ENCODE measurements at regions not wholly inside any gene's neighbourhood (a gene's known extent, or its start where the extent isn't known, plus 50 kb on each side); places are given as distances from the start of the nearest gene placed in this dataset.

DNA sequence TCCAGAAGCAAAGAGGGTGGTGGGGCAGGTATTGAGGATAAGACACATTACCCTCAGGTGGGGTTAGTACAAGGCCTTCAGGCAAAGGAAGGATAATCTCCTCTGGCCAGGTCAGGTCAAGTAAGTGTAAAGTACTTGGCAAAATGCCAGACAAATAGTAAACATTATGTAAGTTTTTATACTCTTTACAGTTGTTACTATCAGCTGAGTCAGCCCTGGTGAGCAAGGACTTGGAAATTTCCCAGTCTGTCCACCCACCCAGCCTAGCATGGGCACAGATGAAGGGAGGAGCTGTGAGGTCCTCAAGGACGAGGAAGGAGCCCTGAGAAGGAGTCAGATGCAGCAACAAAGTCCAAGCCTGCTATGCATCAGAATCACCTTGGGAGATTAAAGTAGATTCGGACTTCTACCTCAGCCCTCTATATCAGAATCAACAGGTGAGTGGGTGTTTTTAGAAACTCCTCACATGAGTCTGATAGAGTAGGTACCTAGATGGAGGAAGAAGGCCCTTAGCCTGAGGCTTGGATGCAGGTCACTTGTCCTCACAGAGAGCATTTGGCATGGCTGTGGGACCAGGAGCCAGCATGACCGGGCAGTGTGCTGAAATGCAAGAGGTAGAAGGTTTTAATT lies 50.2 kb upstream of the BARX1 start:
- ChIA-PET POLR2A (no interaction called here), CTCF (interaction anchor here (1.2 to 6.8 kb wide), 2 partner anchors 9 to 12 kb away, joined by 4 to 83 read pairs; no protein-coding TSS in a partner anchor)
- TF ChIP-seq, protein P1, sequence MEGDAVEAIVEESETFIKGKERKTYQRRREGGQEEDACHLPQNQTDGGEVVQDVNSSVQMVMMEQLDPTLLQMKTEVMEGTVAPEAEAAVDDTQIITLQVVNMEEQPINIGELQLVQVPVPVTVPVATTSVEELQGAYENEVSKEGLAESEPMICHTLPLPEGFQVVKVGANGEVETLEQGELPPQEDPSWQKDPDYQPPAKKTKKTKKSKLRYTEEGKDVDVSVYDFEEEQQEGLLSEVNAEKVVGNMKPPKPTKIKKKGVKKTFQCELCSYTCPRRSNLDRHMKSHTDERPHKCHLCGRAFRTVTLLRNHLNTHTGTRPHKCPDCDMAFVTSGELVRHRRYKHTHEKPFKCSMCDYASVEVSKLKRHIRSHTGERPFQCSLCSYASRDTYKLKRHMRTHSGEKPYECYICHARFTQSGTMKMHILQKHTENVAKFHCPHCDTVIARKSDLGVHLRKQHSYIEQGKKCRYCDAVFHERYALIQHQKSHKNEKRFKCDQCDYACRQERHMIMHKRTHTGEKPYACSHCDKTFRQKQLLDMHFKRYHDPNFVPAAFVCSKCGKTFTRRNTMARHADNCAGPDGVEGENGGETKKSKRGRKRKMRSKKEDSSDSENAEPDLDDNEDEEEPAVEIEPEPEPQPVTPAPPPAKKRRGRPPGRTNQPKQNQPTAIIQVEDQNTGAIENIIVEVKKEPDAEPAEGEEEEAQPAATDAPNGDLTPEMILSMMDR (IDR thresholded peaks at IDR 0.05; ENCODE audit: control extremely low read depth, extremely low read depth, low read depth, missing control alignments), result no peak
- DNase-seq (ENCODE audit: extremely low spot score), result no peak
